GM18511 (cell line): ENCODE measurements at regions not wholly inside any gene's neighbourhood (a gene's known extent, or its start where the extent isn't known, plus 50 kb on each side); places are given as distances from the start of the nearest gene placed in this dataset.
"Not testable (repeated sequence)": the region's sequence is repeated elsewhere in the genome, so short reads cannot be mapped to it uniquely, and the experiment has no call there.

Experiments
- ATAC-seq: cut with Tn5 transposase; IDR thresholded peaks from one replicate; pipeline ENCODE4 v1.9.1; 2021; ENCODE audit warnings: mild to moderate bottlenecking, moderate library complexity; ENCODE audit not compliant: unreplicated experiment

DNA sequence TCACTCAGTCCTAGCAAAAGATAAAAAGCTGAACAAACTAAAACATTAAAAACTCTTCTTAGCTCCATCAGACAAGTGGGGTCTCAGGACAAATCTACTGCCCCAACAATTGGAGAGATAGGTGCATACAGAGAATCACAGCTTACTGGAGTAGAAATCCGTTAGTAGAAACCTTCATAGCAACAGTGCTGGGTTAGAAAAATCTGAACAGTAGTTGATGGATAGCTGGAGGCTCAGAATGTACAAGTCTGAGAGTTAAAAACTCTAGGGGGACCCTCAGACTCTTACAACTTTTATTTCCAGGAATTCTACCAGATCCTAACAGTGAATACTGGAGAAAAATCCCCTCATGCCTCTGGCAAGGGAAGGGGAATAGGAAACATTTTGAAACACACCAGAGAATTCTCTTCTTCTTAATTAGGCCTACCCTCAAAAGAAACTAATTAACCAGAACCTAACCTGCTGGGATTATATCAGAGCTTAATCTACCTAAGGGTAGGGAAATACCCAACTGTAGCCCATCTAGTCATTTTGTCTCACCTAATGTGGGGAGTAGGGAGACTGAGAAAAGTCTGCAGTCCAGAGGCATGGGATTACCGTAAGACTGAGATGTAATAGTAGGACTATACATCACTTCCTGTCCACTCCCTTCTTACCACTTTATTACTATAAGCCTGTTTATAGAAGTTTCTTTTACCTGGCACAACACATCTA lies 165.0 kb upstream of the CTSO start:
- ATAC-seq: no peak

- ATAC-seq: no peak
Observed at GRCh38 chr4:156117743-156118142, 164.1 kb upstream of the CTSO start.

DNA sequence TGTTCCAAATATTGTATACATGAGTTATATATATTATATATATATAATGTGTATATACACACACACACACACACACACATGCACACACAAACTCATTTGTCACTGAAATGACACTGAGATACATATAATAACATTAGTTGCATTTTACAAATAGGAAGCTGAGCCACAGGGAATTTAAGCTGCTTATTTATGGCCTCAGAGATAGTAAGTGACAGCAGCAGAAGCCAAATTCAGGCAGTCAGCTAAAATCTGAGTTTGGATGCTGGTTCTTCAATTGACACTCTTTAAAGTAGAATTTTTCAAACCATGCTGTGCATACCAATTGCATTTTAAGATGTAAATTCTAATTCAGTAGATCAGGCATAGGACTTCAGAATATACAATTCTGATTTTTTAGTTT lies 163.3 kb upstream of the CTSO start:
- ATAC-seq: no peak

DNA sequence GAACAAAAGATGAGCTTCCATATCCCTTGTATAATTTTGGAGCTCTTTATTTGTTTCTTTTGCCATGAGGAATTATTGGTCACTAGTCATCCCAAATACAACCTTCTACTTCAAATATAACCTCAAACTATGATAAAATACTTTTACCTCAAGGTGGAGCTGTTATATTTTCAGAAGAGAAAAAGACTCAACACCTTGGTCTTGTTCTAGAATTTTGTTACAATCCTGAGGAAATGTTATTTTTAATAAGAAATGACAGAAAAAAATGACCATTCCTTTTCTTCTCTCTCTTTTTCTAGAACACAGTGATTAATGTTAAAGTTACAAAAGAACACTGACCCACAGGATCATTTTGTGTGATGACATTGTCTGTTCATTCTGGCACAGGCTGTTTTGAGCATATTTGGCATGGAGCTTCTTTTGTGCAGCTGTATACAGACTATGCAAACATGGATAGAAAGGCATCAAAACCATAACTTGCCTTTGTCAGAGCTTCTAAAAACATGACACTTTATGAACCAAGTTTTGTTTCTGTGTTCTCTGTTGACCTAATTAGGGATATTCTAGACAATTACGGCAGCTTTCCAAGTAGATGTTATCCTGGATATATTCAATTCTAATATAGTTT lies 159.6 kb upstream of the CTSO start:
- no peak for ATAC-seq

GRCh38 chr4:156111686-156112085 lies 158.0 kb upstream of the CTSO start:
- no peak for ATAC-seq

DNA sequence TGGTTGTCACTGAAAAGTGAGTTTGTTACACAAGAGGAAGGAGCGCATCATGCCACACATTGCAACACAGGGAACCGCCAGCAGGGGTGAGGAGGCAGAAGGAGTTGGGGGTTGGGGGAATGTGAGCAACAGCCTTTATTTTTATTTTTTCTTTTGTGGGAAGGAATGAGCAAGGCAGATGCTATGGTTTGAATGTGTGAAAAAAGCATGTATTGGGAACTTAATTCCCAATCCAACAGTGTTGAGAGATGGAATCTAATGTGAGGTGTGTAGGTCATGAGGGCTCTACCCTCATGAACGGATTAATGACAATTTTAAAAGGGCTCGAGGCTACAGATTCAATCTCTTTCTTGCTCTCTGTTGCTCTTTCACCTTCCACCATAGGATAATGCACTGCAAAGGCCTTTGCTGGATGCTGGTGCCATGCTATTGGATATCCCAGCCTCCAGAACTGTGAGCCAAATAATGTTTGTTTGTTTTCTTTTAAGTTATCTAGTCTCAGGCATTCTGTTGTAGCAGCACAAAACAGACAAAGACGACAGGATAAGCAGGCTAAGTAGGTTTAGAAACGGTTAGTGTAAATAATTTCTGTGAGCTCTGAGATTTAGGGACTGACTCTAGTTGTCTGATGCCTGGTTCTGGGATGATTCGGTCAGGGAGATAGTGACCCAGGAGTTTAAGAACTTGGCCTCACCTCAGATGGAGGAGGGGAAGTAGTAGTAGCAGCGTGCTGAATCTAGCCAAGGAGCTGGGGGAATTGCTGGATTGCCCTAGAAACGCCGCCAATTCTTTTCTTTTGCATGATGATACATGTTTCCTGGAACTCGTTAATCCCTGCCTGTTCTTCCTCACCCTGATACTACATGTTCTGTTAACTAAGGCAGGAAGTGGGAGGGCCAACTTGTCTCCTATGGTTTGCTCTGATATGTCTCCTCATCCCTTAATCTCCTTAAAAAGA lies 156.6 kb upstream of the CTSO start:
- no peak for ATAC-seq

GRCh38 chr4:156109087-156109486 lies 155.4 kb upstream of the CTSO start:
- ATAC-seq: not testable (repeated sequence)

DNA sequence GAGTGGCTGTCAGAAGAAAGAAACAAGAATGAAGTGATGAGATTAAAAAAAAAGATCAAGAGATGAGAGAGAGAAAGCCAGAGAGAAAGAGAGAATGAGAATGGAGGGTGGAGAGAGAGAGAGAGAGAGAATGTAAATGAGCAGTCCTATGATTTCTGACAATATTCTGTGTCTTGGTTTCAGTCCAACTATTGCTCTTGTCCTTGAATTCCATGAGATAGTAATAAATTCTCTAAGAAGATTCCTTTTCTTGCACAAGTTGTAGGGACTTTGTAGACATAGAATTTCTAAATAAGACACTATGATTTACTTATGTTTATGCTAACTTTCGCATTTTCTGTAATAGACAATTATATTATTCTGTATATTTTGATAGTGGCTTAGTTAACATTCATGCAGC lies 149.6 kb upstream of the CTSO start:
- no peak for ATAC-seq

GRCh38 chr4:156102411-156102810 lies 148.7 kb upstream of the CTSO start:
- no peak for ATAC-seq

DNA sequence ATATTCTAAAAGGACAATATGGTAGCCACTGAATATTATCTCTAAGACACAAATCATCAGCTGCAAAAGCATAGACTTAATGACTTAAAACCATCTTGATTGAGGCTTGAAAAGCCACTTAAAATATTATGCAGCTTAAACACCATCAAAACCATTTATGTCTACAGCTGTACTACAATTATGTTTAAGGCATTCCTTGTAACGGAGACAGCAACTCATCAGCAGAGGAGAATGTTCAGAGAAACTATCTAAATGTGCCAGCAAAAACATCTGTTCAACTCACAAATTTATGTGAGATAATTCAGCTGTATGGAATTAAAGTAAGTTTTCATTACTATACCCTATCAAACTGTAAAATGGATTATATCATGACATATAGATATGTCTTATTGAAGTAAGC lies 147.9 kb upstream of the CTSO start:
- no peak for ATAC-seq

DNA sequence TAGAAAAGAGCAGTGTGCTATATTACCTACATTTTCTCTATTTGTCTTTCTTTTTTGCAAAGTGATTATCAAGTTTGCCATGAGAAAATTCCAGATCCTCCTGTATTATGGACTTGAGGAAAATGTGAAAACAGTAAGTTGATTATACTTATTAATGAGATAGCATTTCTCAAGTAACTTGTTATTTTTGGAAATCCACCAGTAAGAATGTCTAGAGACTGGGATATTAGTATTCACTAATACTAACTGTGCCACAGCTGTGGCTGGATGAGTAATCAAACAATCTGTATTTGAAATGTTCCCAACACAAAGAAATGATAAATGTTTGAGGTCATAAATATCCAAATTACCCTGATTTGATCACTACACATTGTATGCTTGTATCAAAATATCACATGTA lies 147.0 kb upstream of the CTSO start:
- no peak for ATAC-seq

DNA sequence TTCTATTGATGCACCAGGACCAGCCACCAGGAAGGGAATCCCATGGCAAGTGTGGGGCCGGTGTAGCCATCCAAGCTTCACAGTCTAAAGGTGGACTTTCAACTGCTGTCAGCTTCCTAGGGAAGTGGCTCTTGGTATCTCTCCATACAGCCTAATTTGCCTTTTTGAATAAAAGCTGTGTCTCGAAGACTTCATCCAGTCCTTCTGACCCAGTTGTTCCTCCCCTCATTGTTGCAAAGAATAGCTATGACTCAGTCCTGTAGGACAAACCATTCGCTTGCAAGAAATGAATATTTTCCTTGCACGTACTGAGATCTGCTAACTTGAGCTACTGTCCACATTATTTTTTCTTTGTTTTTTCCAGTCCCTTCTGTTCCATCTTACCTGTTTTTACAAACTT lies 145.1 kb upstream of the CTSO start:
- no peak for ATAC-seq

- ATAC-seq: no peak
Observed at GRCh38 chr4:156085100-156085499, 131.4 kb upstream of the CTSO start.

- no peak for ATAC-seq
Observed at GRCh38 chr4:156084373-156084772, 130.7 kb upstream of the CTSO start.

GRCh38 chr4:156073976-156074375 lies 120.3 kb upstream of the CTSO start:
- ATAC-seq: no peak

DNA sequence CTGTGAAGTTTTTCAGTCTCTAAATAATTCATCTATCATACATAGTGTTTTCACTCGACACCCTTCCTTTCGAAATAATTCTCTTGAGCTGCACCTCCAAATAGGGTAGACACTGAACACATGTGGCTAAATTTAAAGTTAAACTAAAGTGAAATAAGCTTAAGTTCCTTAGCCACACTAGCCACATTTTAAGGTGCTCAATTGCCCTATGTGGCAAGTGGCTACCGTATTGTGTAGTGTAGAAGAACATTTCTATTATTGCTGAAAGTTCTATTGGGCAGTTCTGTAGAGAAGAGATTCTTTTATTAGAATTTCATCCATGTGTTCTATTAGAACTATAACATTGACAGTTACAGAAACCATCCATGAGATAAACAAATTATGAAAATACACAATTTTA lies 107.0 kb upstream of the CTSO start:
- no peak for ATAC-seq

- ATAC-seq: no peak
Observed at GRCh38 chr4:156053174-156053573, 99.5 kb upstream of the CTSO start.

DNA sequence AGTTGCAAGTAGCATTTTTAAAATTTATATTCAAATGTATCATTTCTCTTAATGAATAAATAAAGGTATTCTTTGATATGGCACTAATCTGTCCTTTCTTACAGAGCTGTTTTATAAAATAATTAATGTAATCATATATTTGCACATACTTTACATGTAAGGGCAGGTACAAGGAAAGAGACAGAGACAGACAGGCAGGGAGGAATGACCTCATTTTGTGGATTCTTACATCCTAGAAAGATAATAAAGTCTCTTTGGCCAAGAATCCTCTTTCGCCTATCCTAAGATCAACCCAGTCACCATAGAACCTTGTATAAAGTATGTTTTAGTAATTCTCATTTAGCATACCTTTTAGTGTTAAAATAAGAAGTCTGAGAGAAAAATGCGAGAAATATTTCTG lies 98.5 kb upstream of the CTSO start:
- no peak for ATAC-seq

- ATAC-seq: no peak
Observed at GRCh38 chr4:156038772-156039171, 85.1 kb upstream of the CTSO start.

- peak; percentile 69 for ATAC-seq
Observed at GRCh38 chr4:156036496-156036895, 82.8 kb upstream of the CTSO start.

DNA sequence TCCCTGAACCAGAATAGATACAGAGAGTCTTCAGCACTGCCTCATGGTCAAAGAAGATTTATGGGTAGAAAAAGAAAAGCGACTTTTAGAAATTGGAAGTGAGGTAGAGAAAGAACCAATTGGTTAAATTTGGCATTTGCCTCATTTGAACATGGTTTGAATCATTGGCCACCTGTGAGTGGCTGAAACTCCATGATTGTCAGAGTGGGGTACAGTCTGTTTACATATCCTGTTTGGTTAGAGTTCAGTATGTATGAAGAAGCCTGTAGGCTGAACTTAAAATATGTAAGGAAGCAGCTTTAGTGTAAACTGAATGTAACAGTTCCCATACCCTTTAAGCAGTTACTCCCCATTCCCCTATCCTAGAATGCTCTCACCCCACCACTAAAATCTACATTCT lies 76.0 kb upstream of the CTSO start:
- no peak for ATAC-seq

DNA sequence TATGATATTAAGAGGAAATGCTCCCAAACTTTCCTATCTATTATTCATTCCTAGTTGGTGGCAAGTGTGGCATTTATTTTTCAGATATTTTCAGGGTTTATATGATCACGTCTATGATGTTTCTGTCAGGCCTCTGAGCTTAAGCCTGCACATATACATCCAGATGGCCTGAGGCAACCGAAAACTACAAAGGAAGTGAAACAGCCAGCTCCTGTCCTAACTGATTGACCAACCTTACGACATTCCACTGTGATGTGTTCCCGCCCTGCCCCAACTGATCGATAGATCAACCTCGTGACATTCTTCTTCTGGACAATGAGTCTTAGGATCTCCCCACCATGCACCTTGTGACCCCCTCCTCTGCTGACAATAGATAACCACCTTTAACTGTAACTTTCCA lies 67.6 kb upstream of the CTSO start:
- ATAC-seq: no peak
